ENCODE measurements at regions not wholly inside any gene's neighbourhood (a gene's known extent, or its start where the extent isn't known, plus 50 kb on each side); places are given as distances from the start of the nearest gene placed in this dataset.
A peak's percentile ranks its signal among the peaks of the same experiment; 100 is the strongest.

GRCh38 chr18:76058146-76058545 lies 436.9 kb downstream of the ZNF516 start:
- no peaks in the 10 kb centered on the region for H3K9me3 ChIP-seq
- H3K36me3 ChIP-seq = no peaks in the 10 kb centered on the region
- no peak overlapping the region for H3K27ac ChIP-seq
- H3K4me3 ChIP-seq = no peak overlapping the region
- H3K4me1 ChIP-seq = no peaks in the 10 kb centered on the region
- TF ChIP-seq POLR2A (IDR thresholded peaks at IDR 0.05) (no peak), CTCF (IDR thresholded peaks at IDR 0.05) (no peak)
- no peak for DNase-seq
- no peaks in the 10 kb centered on the region for H3K27me3 ChIP-seq

- TF ChIP-seq CTCF (IDR thresholded peaks at IDR 0.05) (no peak), POLR2A (IDR thresholded peaks at IDR 0.05) (no peak)
- no peak overlapping the region for H3K4me3 ChIP-seq
- no peak for DNase-seq
- H3K36me3 ChIP-seq = no peaks in the 10 kb centered on the region
- H3K4me1 ChIP-seq = no peaks in the 10 kb centered on the region
- no peaks in the 10 kb centered on the region for H3K9me3 ChIP-seq
- no peak overlapping the region for H3K27ac ChIP-seq
- no peaks in the 10 kb centered on the region for H3K27me3 ChIP-seq
Measured at GRCh38 chr18:76057386-76057785, 437.7 kb downstream of the ZNF516 start.

- Histone ChIP-seq H3K9me3 (no peaks in the 10 kb centered on the region), H3K4me3 (no peak overlapping the region), H3K27ac (no peak overlapping the region), H3K4me1 (no peaks in the 10 kb centered on the region), H3K27me3 (no peaks in the 10 kb centered on the region), H3K36me3 (no peaks in the 10 kb centered on the region)
- peak in 1 of 3 donors; percentile 49 for DNase-seq
- no peak for TF ChIP-seq CTCF (IDR thresholded peaks at IDR 0.05)
- no peak for TF ChIP-seq POLR2A (IDR thresholded peaks at IDR 0.05)
Measured at GRCh38 chr18:76056471-76057110, 438.5 kb downstream of the ZNF516 start.

GRCh38 chr18:76055578-76055977 lies 439.5 kb downstream of the ZNF516 start:
- no peak overlapping the region for H3K27ac ChIP-seq
- H3K4me3 ChIP-seq = no peak overlapping the region
- TF ChIP-seq CTCF (IDR thresholded peaks at IDR 0.05) (no peak), POLR2A (IDR thresholded peaks at IDR 0.05) (no peak)
- no peak for DNase-seq
- H3K27me3 ChIP-seq = no peaks in the 10 kb centered on the region
- no peaks in the 10 kb centered on the region for H3K9me3 ChIP-seq
- H3K4me1 ChIP-seq = no peaks in the 10 kb centered on the region
- H3K36me3 ChIP-seq = no peaks in the 10 kb centered on the region

GRCh38 chr18:76055025-76055424 lies 440.0 kb downstream of the ZNF516 start:
- Histone ChIP-seq H3K36me3 (no peaks in the 10 kb centered on the region), H3K27ac (no peak overlapping the region), H3K27me3 (no peaks in the 10 kb centered on the region), H3K4me3 (no peak overlapping the region), H3K4me1 (no peaks in the 10 kb centered on the region), H3K9me3 (no peaks in the 10 kb centered on the region)
- no peak for DNase-seq
- no peak for TF ChIP-seq CTCF (IDR thresholded peaks at IDR 0.05)
- no peak for TF ChIP-seq POLR2A (IDR thresholded peaks at IDR 0.05)

- H3K4me1 ChIP-seq = no peaks in the 10 kb centered on the region
- TF ChIP-seq CTCF (IDR thresholded peaks at IDR 0.05) = no peak
- no peak for TF ChIP-seq POLR2A (IDR thresholded peaks at IDR 0.05)
- H3K27me3 ChIP-seq = no peaks in the 10 kb centered on the region
- H3K36me3 ChIP-seq = no peaks in the 10 kb centered on the region
- no peak for DNase-seq
- H3K9me3 ChIP-seq = no peaks in the 10 kb centered on the region
- H3K27ac ChIP-seq = no peak overlapping the region
- no peak overlapping the region for H3K4me3 ChIP-seq
Measured at GRCh38 chr18:76054156-76054555, 440.9 kb downstream of the ZNF516 start.
